Uterus (tissue), 3 donors: ENCODE measurements at regions not wholly inside any gene's neighbourhood (a gene's known extent, or its start where the extent isn't known, plus 50 kb on each side); places are given as distances from the start of the nearest gene placed in this dataset.

ENCODE experiments used
- DNase-seq, 2 donors: peaks; one replicate each; pipeline ENCODE4 v3.0.0-alpha.2; 2019 to 2020
- H3K27ac ChIP-seq, 2 donors: fragments of 200-600 bp; sonication (generic); 1 replicate in 1 of 2; 2 replicates in 1 of 2; pipeline ENCODE4 v1.5.1; 2016 to 2018
- H3K27me3 ChIP-seq, 2 donors: fragments of 200-600 bp; sonication (generic); one replicate each; pipeline ENCODE4 v1.5.1; 2018 to 2019; ENCODE audit warnings: control low read depth in 1 of 2
- H3K36me3 ChIP-seq, 2 donors: fragments of 200-600 bp; sonication (generic); one replicate each; pipeline ENCODE4 v1.5.1; 2019; ENCODE audit warnings: control low read depth in 1 of 2
- H3K4me1 ChIP-seq, 2 donors: fragments of 200-600 bp; sonication (generic); one replicate each; pipeline ENCODE4 v1.5.1; 2018 to 2019; ENCODE audit warnings: control low read depth in 1 of 2
- H3K4me3 ChIP-seq, 2 donors: fragments of 200-600 bp; sonication (generic); 1 replicate in 1 of 2; 2 replicates in 1 of 2; pipeline ENCODE4 v1.5.1; 2018 to 2019; ENCODE audit warnings: mild to moderate bottlenecking in 1 of 2
- H3K9me3 ChIP-seq, 2 donors: fragments of 200-600 bp; sonication (generic); one replicate each; pipeline ENCODE4 v1.5.1; 2019; ENCODE audit warnings: control low read depth in 1 of 2
- CTCF ChIP-seq, 4 experiments: fragments of 200-600 bp in 2 of 4; fragments of 450-650 bp in 2 of 4; sonication (generic) in 2 of 4; IDR thresholded peaks; one replicate each; pipeline ENCODE4 v1.5.1; 2016 to 2019; ENCODE audit warnings: antibody characterized with exemption in 4 of 4, mild to moderate bottlenecking in 2 of 4, moderate library complexity in 1 of 4
- POLR2A ChIP-seq, 2 donors: fragments of 450-650 bp; IDR thresholded peaks; one replicate each; pipeline ENCODE4 v1.6.1; 2016; ENCODE audit warnings: antibody characterized with exemption in 2 of 2, mild to moderate bottlenecking in 1 of 2, moderate library complexity in 1 of 2
- intact Hi-C: fragments of 100-400 bp; cut with DNase I; formaldehyde crosslinking; loops from one replicate; pipeline ENCODE4 v1.15.1; 2023; ENCODE audit warnings: low total_unique reads
- donor health status: DM: yes; HTN: yes; CAD: no.

GRCh38 chr12:88399811-88400210 is 180.5 kb downstream of the KITLG start:
- Histone ChIP-seq H3K4me1 (no peaks in the 10 kb centered on the region), H3K36me3 (no peaks in the 10 kb centered on the region), H3K9me3 (no peaks in the 10 kb centered on the region), H3K27me3 (no peaks in the 10 kb centered on the region), H3K4me3 (no peak overlapping the region), H3K27ac (no peak overlapping the region)
- no peak for DNase-seq
- no peak for TF ChIP-seq POLR2A (IDR thresholded peaks at IDR 0.05)
- TF ChIP-seq CTCF (IDR thresholded peaks at IDR 0.05): no peak
- intact Hi-C loops: no loop called here

GRCh38 chr12:88400302-88400701 is 180.0 kb downstream of the KITLG start:
- Histone ChIP-seq H3K9me3 (no peaks in the 10 kb centered on the region), H3K27me3 (no peaks in the 10 kb centered on the region), H3K36me3 (no peaks in the 10 kb centered on the region), H3K4me3 (no peak overlapping the region), H3K27ac (no peak overlapping the region), H3K4me1 (no peaks in the 10 kb centered on the region)
- no peak for DNase-seq
- intact Hi-C loops: no loop called here
- TF ChIP-seq CTCF (IDR thresholded peaks at IDR 0.05): no peak
- TF ChIP-seq POLR2A (IDR thresholded peaks at IDR 0.05): no peak

GRCh38 chr12:88401155-88401554 is 179.1 kb downstream of the KITLG start:
- H3K9me3 ChIP-seq: no peaks in the 10 kb centered on the region
- DNase-seq: no peak
- H3K36me3 ChIP-seq: no peaks in the 10 kb centered on the region
- TF ChIP-seq CTCF (IDR thresholded peaks at IDR 0.05) (no peak), POLR2A (IDR thresholded peaks at IDR 0.05) (no peak)
- no peak overlapping the region for H3K4me3 ChIP-seq
- no peaks in the 10 kb centered on the region for H3K27me3 ChIP-seq
- H3K4me1 ChIP-seq: no peaks in the 10 kb centered on the region
- H3K27ac ChIP-seq: no peak overlapping the region
- intact Hi-C loops: no loop called here

- Histone ChIP-seq H3K27ac (no peak overlapping the region), H3K4me1 (no peaks in the 10 kb centered on the region), H3K27me3 (no peaks in the 10 kb centered on the region), H3K9me3 (no peaks in the 10 kb centered on the region), H3K4me3 (no peak overlapping the region), H3K36me3 (no peaks in the 10 kb centered on the region)
- DNase-seq: no peak
- no peak for TF ChIP-seq POLR2A (IDR thresholded peaks at IDR 0.05)
- TF ChIP-seq CTCF (IDR thresholded peaks at IDR 0.05): no peak
- intact Hi-C loops: no loop called here
These were observed 173.4 kb downstream of the KITLG start for GRCh38 chr12:88406905-88407304.

- H3K4me1 ChIP-seq: no peaks in the 10 kb centered on the region
- TF ChIP-seq CTCF (IDR thresholded peaks at IDR 0.05): no peak
- TF ChIP-seq POLR2A (IDR thresholded peaks at IDR 0.05): no peak
- H3K4me3 ChIP-seq: no peak overlapping the region
- H3K36me3 ChIP-seq: no peaks in the 10 kb centered on the region
- no peaks in the 10 kb centered on the region for H3K27me3 ChIP-seq
- H3K9me3 ChIP-seq: no peaks in the 10 kb centered on the region
- no peak overlapping the region for H3K27ac ChIP-seq
- intact Hi-C loops: no loop called here
- DNase-seq: no peak
These were observed 171.4 kb downstream of the KITLG start for GRCh38 chr12:88408823-88409222.
